Keratinocyte (primary cell): ENCODE measurements at regions not wholly inside any gene's neighbourhood (a gene's known extent, or its start where the extent isn't known, plus 50 kb on each side); places are given as distances from the start of the nearest gene placed in this dataset.

Experiments used
- DNase-seq: peaks from one replicate; pipeline ENCODE4 v3.0.0-alpha.2; 2011; ENCODE audit warnings: low read depth, missing footprints, low spot score
- FAIRE-seq: peaks from 2 replicates; lab custom pipeline; 2011; peaks lifted over from hg19 to GRCh38; lab: Jason Lieb, UNC
- H2AFZ ChIP-seq: 2 replicates; pipeline ENCODE4 v1.6.0; 2012; ENCODE audit warnings: low read length, control low read depth, inconsistent platforms; ENCODE audit not compliant: control insufficient read depth
- H3K27ac ChIP-seq: 2 replicates; pipeline ENCODE4 v1.5.1; 2011; ENCODE audit warnings: low read length; ENCODE audit not compliant: control insufficient read depth, insufficient read depth
- H3K27me3 ChIP-seq: 3 replicates; pipeline ENCODE4 v1.6.0; 2011; ENCODE audit warnings: low read length; ENCODE audit not compliant: control insufficient read depth, insufficient read depth; ENCODE audit errors: extremely low read depth
- H3K36me3 ChIP-seq, 2 experiments: 2 replicates in 1 of 2; 3 replicates in 1 of 2; pipeline ENCODE4 v1.5.1; 2011; ENCODE audit warnings: low read length in 2 of 2, mild to moderate bottlenecking in 1 of 2; ENCODE audit not compliant: control insufficient read depth in 2 of 2, insufficient read depth in 2 of 2; ENCODE audit errors: extremely low read depth in 1 of 2
- H3K4me1 ChIP-seq: 3 replicates; pipeline ENCODE4 v1.5.1; 2011; ENCODE audit warnings: low read length; ENCODE audit not compliant: control insufficient read depth, insufficient read depth; ENCODE audit errors: extremely low read depth
- H3K4me2 ChIP-seq: 3 replicates; pipeline ENCODE4 v1.6.0; 2011; ENCODE audit warnings: low read depth, low read length; ENCODE audit not compliant: control insufficient read depth, insufficient read depth; ENCODE audit errors: extremely low read depth
- H3K4me3 ChIP-seq, 3 experiments: fragments of 200-600 bp in 1 of 3; sonication (generic) in 1 of 3; 2 replicates in 2 of 3; 3 replicates in 1 of 3; pipeline ENCODE4 v1.5.1; 2011 to 2016; ENCODE audit warnings: low read length in 3 of 3, mild to moderate bottlenecking in 3 of 3, control low read depth in 2 of 3, inconsistent platforms in 1 of 3, low read depth in 1 of 3, mixed read lengths in 1 of 3, mixed run types in 1 of 3, moderate library complexity in 1 of 3; ENCODE audit not compliant: control insufficient read depth in 2 of 3, insufficient read depth in 2 of 3; ENCODE audit errors: extremely low read depth in 1 of 3
- H3K79me2 ChIP-seq: 2 replicates; pipeline ENCODE4 v1.6.0; 2012; ENCODE audit warnings: low read length; ENCODE audit not compliant: control insufficient read depth, insufficient read depth
- H3K9ac ChIP-seq: 3 replicates; pipeline ENCODE4 v1.6.0; 2011; ENCODE audit warnings: low read length; ENCODE audit not compliant: control insufficient read depth, insufficient read depth; ENCODE audit errors: extremely low read depth
- H3K9me1 ChIP-seq: 3 replicates; pipeline ENCODE4 v1.6.0; 2011; ENCODE audit warnings: low read length; ENCODE audit not compliant: control insufficient read depth, insufficient read depth; ENCODE audit errors: extremely low read depth
- H3K9me3 ChIP-seq: 2 replicates; pipeline ENCODE4 v1.5.1; 2012; ENCODE audit warnings: low read depth, low read length; ENCODE audit not compliant: control insufficient read depth
- H4K20me1 ChIP-seq: 3 replicates; pipeline ENCODE4 v1.6.0; 2011; ENCODE audit warnings: low read length; ENCODE audit not compliant: control insufficient read depth, insufficient read depth; ENCODE audit errors: extremely low read depth
- EZH2 ChIP-seq: IDR thresholded peaks from one replicate; pipeline ENCODE4 v1.6.1; 2012; ENCODE audit warnings: inconsistent platforms, mild to moderate bottlenecking, low read length, moderate library complexity
- dilution Hi-C: fragments of 300-500 bp; cut with MboI; formaldehyde crosslinking; loops from one replicate; pipeline ENCODE4 v1.7.0; 2020; ENCODE audit warnings: low sequenced_read_pairs; ENCODE audit not compliant: extremely low pct_ligation_motif_present
- TF ChIP-seq, protein P1 (sequence below), 3 experiments: IDR thresholded peaks in 1 of 3; conservative IDR thresholded peaks in 1 of 3; optimal IDR thresholded peaks in 1 of 3; 2 replicates in 2 of 3; 3 replicates in 1 of 3; pipeline versions ENCODE3 to v1.5.1; 2011; ENCODE audit warnings: low read length in 3 of 3, mild to moderate bottlenecking in 3 of 3, moderate library complexity in 2 of 3, control low read depth in 1 of 3, inconsistent platforms in 1 of 3; ENCODE audit not compliant: insufficient read depth in 2 of 3; ENCODE audit errors: extremely low read depth in 1 of 3

DNA sequence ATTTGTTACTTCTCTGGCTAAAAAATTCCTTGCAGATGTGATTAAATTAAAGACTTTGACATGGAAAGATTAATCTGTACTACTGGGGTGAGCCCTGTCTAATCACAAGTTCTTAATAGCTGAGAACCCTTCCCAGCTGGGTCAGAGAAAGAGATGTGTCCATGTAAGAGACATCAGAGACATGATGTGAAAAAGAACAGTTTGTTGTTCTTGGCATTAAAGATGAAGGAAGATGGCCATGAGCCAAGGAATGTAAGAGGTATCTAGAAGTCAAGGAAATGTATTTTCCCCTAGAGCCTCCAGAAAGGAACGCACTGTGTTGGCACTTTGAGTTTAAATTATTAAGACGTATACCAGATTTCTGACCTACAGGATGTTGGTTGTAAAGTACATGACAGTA is 1271.5 kb upstream of the PRMT6 start:
- no peaks in the 10 kb centered on the region for H4K20me1 ChIP-seq
- H3K79me2 ChIP-seq = no peaks in the 10 kb centered on the region
- TF ChIP-seq EZH2 = no peak
- TF ChIP-seq, protein P1, sequence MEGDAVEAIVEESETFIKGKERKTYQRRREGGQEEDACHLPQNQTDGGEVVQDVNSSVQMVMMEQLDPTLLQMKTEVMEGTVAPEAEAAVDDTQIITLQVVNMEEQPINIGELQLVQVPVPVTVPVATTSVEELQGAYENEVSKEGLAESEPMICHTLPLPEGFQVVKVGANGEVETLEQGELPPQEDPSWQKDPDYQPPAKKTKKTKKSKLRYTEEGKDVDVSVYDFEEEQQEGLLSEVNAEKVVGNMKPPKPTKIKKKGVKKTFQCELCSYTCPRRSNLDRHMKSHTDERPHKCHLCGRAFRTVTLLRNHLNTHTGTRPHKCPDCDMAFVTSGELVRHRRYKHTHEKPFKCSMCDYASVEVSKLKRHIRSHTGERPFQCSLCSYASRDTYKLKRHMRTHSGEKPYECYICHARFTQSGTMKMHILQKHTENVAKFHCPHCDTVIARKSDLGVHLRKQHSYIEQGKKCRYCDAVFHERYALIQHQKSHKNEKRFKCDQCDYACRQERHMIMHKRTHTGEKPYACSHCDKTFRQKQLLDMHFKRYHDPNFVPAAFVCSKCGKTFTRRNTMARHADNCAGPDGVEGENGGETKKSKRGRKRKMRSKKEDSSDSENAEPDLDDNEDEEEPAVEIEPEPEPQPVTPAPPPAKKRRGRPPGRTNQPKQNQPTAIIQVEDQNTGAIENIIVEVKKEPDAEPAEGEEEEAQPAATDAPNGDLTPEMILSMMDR (optimal IDR thresholded peaks at IDR 0.05 in 1 of 3, IDR thresholded peaks at IDR 0.05 in 1 of 3, conservative IDR thresholded peaks at IDR 0.05 in 1 of 3; ENCODE audit: extremely low read depth in 1 of 3, insufficient read depth in 2 of 3, low read length in 3 of 3) = no peak
- no peak overlapping the region for H3K27ac ChIP-seq
- H3K9ac ChIP-seq = no peak overlapping the region
- no peak overlapping the region for H2AFZ ChIP-seq
- no peaks in the 10 kb centered on the region for H3K4me1 ChIP-seq
- no peak for DNase-seq
- no peaks in the 10 kb centered on the region for H3K9me3 ChIP-seq
- H3K4me3 ChIP-seq = no peak overlapping the region
- no peak overlapping the region for H3K4me2 ChIP-seq
- H3K36me3 ChIP-seq = no peaks in the 10 kb centered on the region
- dilution Hi-C loops = no loop called here
- H3K9me1 ChIP-seq = no peaks in the 10 kb centered on the region
- FAIRE-seq = no peak
- H3K27me3 ChIP-seq = no peaks in the 10 kb centered on the region

DNA sequence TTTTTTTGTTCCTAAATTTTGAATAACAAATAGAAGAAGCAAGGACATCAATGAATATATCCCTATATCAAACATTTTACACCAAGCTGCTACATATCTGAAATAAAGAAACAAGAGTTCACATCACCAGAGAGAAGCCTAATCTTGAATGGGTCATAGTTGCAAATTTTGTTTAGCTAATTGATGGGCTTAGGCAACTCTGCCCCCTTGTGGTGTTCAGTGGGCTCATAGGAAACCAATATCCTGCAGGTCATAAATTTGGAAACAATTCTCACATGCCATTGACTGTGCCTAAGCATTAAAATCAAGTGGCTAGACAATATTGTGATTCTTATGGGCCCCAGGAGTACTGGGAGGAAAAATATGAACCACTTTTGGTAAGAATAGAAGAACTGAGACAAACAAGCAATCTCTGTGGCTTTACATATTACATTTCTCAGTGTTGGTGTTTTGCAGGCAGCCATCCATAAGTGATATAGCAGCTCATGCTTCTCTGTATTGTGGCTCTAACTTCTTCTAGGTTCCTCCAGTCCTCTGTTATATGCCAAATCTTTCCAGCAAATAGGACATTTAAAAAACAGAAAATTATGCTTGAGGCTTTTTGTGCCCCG is 1262.8 kb upstream of the PRMT6 start:
- dilution Hi-C loops = no loop called here
- no peaks in the 10 kb centered on the region for H3K36me3 ChIP-seq
- no peak overlapping the region for H3K4me2 ChIP-seq
- H3K9me1 ChIP-seq = no peaks in the 10 kb centered on the region
- H3K4me3 ChIP-seq = no peak overlapping the region
- H3K27ac ChIP-seq = no peak overlapping the region
- H3K27me3 ChIP-seq = no peaks in the 10 kb centered on the region
- no peaks in the 10 kb centered on the region for H3K79me2 ChIP-seq
- FAIRE-seq = no peak
- TF ChIP-seq, protein P1 (optimal IDR thresholded peaks at IDR 0.05 in 1 of 3, IDR thresholded peaks at IDR 0.05 in 1 of 3, conservative IDR thresholded peaks at IDR 0.05 in 1 of 3; ENCODE audit: extremely low read depth in 1 of 3, insufficient read depth in 2 of 3, low read length in 3 of 3) = peak; percentile 17 to 53 (median 43)
- no peak for TF ChIP-seq EZH2
- H3K9me3 ChIP-seq = no peaks in the 10 kb centered on the region
- no peak overlapping the region for H2AFZ ChIP-seq
- DNase-seq = no peak
- no peak overlapping the region for H3K9ac ChIP-seq
- no peaks in the 10 kb centered on the region for H4K20me1 ChIP-seq
- H3K4me1 ChIP-seq = no peaks in the 10 kb centered on the region
